GM12878 (cell line): ENCODE measurements at regions not wholly inside any gene's neighbourhood (a gene's known extent, or its start where the extent isn't known, plus 50 kb on each side); places are given as distances from the start of the nearest gene placed in this dataset.

Source experiments
- ATF3 ChIP-seq: IDR thresholded peaks from 2 replicates; pipeline ENCODE4 v1.6.1; 2011; ENCODE audit warnings: low read depth, mild to moderate bottlenecking, low read length, moderate library complexity, borderline replicate concordance; ENCODE audit errors: extremely low read depth
- BACH1 ChIP-seq: fragments of 450-650 bp; IDR thresholded peaks from 2 replicates; pipeline ENCODE4 v1.6.1; 2017; ENCODE audit warnings: mild to moderate bottlenecking, borderline replicate concordance
- CREB1 ChIP-seq: IDR thresholded peaks from 2 replicates; pipeline ENCODE4 v1.6.1; 2012; ENCODE audit warnings: low read depth, mild to moderate bottlenecking, inconsistent platforms
- EED ChIP-seq: sonication (generic); IDR thresholded peaks from 2 replicates; pipeline ENCODE4 v1.6.1; 2016; ENCODE audit warnings: antibody characterized with exemption, low read depth
- ESRRA ChIP-seq: IDR thresholded peaks from 2 replicates; pipeline ENCODE4 v1.6.1; 2012; ENCODE audit warnings: mild to moderate bottlenecking, low read length, improper control_type of control experiment
- FOXM1 ChIP-seq: IDR thresholded peaks from 2 replicates; pipeline ENCODE4 v1.6.1; 2012; ENCODE audit warnings: low read depth, mild to moderate bottlenecking, inconsistent platforms, low read length, moderate library complexity
- KAT2A ChIP-seq: conservative IDR thresholded peaks from 2 replicates; pipeline ENCODE4 v1.6.1; 2011; ENCODE audit warnings: low read depth, low read length; ENCODE audit not compliant: control insufficient read depth
- MAX ChIP-seq: IDR thresholded peaks from 2 replicates; pipeline ENCODE4 v1.6.1; 2012; ENCODE audit warnings: low read depth, low read length, improper control_type of control experiment
- MEF2B ChIP-seq: fragments of 450-650 bp; IDR thresholded peaks from 2 replicates; pipeline ENCODE4 v1.6.1; 2018; ENCODE audit warnings: mild to moderate bottlenecking, moderate library complexity; ENCODE audit not compliant: partially characterized antibody, poor library complexity, severe bottlenecking
- POLR2AphosphoS2 ChIP-seq: IDR thresholded peaks from 2 replicates; pipeline ENCODE4 v1.6.1; 2011; ENCODE audit warnings: low read depth, mild to moderate bottlenecking, low read length, improper control_type of control experiment, moderate library complexity
- RUNX3 ChIP-seq: IDR thresholded peaks from 2 replicates; pipeline ENCODE4 v1.6.1; 2012; ENCODE audit warnings: low read length, inconsistent platforms
- SREBF1 ChIP-seq: IDR thresholded peaks from 2 replicates; pipeline ENCODE4 v1.6.1; 2012; ENCODE audit warnings: mild to moderate bottlenecking, low read length
- TCF12 ChIP-seq: IDR thresholded peaks from 2 replicates; pipeline ENCODE4 v1.6.1; 2011; ENCODE audit warnings: low read depth, mild to moderate bottlenecking, low read length
- USF2 ChIP-seq: IDR thresholded peaks from 2 replicates; pipeline ENCODE4 v1.6.1; 2011; ENCODE audit warnings: low read depth, low read length, improper control_type of control experiment, borderline replicate concordance

GRCh38 chr7:49333180-49333881 is 409.0 kb downstream of the CDC14C start (continued):
- TF ChIP-seq SREBF1 (no peak), RUNX3 (peak; percentile 13; the same call in 1 of the 2 replicates), ESRRA (no peak), ATF3 (no peak), MAX (no peak), USF2 (no peak), POLR2AphosphoS2 (no peak), MEF2B (no peak), TCF12 (peak; percentile 63; the same call in 1 of the 2 replicates), FOXM1 (peak; percentile 82), BACH1 (no peak), KAT2A (no peak), CREB1 (no peak), EED (no peak)
